ENCODE measurements at regions not wholly inside any gene's neighbourhood (a gene's known extent, or its start where the extent isn't known, plus 50 kb on each side); places are given as distances from the start of the nearest gene placed in this dataset.

GRCh38 chr7:25430200-25430931 is 202.1 kb upstream of the NPVF start:
- TF ChIP-seq EZH2 (IDR thresholded peaks at IDR 0.05), result no peak
- TF ChIP-seq POLR2AphosphoS5 (IDR thresholded peaks at IDR 0.05; ENCODE audit: borderline replicate concordance, low read depth, low read length), result no peak

All from SK-N-MC (cell line).